ENCODE measurements at regions not wholly inside any gene's neighbourhood (a gene's known extent, or its start where the extent isn't known, plus 50 kb on each side); places are given as distances from the start of the nearest gene placed in this dataset.

- TF ChIP-seq CTCF (IDR thresholded peaks at IDR 0.05) (no peak), POLR2A (IDR thresholded peaks at IDR 0.05) (no peak)
Observed at GRCh38 chr9:99366183-99366582, 144.1 kb downstream of the SEC61B start.
